Fibroblast of upper back skin (primary cell): ENCODE measurements at regions not wholly inside any gene's neighbourhood (a gene's known extent, or its start where the extent isn't known, plus 50 kb on each side); places are given as distances from the start of the nearest gene placed in this dataset.

Experiments
- DNase-seq: peaks from one replicate; pipeline ENCODE4 v3.0.0-alpha.2; 2013

DNA sequence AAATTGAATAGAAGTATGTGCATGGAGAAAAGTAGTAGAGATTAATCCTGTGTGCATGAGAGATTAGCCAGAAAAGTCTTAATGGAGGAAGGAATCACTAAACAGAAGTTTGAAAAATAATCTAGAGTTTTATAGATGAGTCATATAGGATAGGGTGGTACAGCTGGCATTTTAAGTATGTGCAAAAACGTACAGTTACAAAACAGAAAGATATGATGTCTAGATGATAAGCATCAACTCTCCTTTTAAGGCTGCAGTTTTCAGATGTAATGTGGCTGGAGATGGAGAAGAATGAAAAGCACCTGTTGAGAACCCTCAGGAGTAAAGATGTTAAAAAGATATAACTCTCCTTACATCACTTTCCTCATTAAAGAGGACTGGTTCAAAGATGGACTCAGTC, 271.3 kb downstream of the STK31 start:
- no peak for DNase-seq

DNA sequence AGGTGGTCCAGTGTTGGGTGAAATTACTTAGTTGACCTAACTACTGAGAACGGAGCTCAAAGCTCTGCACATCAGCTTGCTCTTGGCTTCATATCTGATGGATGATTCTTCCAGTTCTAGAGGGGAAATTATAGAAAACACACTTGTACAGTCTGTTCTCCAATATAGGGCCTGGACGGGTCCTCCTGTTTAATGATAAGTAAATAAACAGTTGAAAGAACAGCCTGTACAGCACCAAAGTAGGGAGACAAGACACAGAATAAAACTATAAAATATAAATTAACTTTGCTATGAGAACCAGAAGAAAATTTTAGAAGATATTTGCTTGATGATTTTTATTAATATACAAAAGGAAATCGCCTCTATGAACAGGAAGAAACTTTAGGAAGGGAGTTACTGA, 271.7 kb downstream of the STK31 start:
- DNase-seq: no peak

DNA sequence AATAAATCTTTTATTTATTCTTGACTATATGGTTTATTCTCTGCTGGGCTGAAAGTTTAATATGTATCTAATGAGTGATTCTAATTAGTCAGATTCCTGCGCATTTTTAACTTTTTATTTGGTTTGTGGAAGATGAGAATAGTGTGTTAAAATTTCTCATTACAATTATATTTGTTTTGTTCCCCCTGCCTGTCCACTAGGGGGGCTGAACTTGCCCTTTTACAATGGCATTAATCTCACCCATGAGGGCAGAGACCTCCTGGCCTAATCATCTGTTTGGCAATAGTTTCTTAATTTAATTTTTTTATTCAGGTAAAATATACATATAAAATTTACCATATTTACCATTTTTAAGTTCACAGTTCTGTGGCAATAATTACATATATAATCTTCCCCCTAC, 278.5 kb upstream of the NPY start:
- DNase-seq: no peak

DNA sequence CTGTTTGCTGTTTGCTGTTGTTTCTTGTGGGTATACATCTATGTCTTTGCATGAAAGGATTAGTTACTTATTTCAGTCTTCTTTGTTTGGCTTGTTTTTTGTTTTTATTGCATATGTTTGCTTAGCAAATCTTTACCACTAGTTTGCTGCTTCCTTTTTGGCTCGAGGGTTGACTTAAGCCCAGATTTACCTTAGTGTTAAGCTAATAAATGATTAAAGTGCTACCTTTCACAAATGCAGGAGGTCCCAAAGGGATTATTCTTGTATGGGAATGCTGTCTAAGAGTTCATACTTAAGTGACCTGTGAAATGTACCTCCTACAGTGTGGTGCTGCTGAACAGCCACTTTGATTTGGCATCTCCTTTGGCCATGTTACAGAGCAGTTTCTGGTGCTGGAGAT, 273.5 kb upstream of the NPY start:
- DNase-seq: no peak

DNA sequence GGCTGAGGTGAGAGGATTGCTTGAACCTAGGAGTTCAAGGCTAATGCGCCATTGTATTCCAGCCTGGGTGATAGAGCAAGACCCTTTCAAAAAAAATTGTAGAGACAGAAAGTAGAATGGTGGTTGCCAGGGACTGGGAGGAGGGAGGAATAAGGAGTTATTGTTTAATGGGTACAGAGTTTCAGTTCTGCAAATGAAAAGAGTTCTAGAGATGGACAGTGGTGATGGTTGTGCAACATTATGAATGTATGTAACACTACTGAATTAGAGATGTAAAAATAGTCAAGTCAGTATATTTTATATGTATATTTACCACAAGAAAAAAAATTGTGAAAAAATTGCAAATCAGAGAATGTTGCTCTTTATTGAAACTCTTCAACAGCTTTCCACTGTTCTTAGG, 266.5 kb upstream of the NPY start:
- no peak for DNase-seq

DNA sequence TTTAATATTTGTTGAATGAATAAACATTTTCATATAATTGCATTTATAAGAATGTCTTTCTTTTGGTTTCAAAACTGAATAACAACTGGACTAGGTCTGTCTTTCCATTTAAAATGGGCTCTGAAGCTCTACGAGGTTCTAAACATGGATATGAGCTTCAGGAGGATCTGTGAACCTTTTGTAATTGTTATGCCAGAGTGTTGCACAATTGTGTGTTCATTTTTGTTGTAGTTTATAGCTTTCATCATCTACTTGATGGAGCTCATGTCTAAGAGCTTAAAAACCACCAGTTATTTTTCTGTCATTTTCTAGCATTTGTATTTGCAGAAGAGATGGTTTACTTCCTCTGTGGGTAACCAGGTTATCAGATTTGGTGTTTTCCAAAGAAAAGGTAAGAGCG, 265.7 kb upstream of the NPY start:
- DNase-seq: no peak

DNA sequence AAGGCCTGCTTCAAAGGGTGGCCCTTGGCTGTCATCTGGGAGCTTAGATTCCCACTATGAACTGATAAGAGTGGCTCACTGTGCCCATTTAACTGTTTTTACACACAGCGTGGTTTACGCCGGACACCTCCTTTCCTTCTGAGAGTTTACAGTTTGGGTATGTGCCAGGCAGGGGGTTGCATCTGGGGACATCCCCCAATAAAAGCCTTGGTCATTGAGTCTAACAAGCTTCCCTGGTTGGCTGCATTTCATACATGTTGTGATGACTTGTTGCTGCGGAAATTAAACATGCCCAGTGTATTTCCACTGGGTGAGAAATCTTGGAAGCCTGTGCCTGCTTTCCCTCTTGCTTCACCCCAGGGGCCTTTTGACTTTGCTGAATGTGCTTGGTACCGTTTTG, 264.1 kb upstream of the NPY start:
- DNase-seq: no peak

DNA sequence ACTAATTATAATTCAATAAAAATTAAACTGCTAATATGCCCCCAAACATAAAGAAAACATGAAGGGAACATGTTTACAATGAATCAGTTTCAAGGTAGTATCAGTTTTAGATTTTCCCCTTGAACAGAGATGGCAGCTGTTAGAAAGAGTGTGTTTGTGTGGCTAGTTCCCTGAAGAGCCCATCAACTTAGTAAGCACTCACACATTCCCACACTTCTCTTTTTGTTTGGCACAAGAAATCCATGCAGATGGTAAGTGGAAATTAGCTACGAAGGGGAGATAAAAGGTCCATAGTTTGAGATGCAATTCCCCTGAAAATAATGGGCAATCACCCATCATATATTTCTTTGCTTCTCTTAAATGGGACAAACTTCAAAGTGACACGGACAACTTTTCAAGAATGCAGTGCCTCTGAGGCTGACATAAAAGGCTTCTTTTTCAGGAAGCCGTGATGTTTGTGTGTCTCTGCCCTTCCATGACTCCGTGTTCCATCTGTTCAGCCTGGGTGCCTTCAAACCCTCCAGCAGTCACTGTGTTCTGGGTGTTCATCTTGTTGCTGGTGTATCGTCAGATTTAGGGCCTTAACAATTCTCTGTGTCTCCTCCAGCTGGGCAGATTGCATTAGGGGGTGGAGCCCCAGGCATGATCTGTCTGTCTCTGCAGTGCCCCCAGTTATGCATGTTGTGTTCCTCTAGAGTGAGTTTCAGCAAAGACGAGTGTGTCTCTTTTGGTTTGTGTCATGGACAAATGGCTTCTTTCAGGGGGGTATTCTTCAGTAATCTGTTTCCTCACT, 259.5 kb upstream of the NPY start:
- peak; percentile 8 for DNase-seq

DNA sequence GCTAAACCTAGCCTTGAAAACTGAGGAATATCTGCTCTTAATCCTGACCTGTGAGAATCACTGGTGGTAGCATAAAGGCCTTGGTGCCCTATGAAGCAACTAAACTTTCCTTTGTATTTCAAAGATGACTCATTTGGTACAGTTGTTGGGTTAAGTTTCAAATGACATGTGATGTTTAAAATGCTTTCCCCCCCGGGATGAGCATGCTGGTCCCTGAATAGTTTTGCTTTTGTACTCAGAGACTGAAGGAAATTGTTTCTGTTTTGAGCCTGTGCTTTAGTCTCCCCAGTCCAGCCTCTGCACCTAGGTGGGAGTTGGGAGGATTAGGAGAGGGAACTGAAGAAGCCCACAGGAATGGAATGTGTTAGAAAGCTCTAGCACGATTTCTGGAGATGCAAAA, 258.9 kb upstream of the NPY start:
- peak; percentile 39 for DNase-seq

DNA sequence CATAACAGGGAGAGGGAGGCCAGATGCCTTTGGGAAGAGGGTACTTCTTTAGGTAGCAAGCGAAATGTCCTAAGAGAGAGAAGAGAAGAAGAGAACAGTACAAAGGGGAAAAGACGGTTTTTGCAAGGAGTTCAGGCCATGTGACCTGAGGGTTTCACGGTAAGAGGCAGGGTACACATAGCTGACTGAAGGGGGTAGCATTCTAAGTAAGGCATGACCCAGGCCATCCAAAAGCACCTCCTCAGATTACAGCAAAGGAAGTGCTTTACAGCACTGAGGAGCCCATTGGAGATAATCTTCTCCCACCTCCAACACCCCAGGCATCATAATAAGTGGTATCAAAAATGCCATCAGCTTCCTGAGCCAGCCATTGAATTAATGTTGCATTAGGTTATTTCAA, 258.2 kb upstream of the NPY start:
- DNase-seq: no peak

DNA sequence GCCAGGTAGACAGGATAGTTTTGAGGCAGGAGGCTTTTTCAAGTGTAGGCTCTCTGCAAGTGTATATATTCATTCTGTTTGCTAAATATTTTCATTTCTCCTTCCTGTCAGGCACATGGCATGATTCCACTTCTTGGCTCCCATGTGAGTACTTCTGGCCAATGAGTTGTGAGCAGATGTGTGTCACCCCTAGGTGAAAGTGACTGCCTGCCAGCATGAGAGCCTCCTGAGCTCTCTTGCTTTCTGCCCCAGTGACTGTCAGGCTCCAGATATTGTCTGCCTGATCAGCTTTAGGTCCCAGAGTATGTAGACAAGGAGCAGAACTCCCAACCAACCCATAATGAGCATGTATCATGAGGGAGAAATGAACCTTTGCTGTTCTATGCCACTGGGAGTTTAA, 257.6 kb upstream of the NPY start:
- no peak for DNase-seq

DNA sequence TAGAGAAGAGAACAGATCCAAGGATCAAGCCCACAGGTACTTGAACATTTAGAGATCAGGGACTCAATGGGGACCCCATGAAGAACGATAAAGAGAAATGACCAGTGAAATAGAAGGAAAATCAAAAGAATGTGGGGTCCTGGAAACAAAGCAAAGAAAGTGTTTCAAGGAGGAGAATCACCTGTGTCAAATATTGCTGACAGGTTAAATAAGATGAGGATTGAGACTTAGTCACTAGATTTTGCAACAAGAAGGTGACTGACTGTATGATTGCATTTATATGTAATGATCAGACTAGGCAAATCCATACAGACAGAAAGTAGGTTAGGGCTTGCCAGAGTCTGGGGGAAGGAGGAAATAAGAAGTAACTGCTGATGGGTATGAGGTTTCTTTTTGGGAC, 254.9 kb upstream of the NPY start:
- no peak for DNase-seq

DNA sequence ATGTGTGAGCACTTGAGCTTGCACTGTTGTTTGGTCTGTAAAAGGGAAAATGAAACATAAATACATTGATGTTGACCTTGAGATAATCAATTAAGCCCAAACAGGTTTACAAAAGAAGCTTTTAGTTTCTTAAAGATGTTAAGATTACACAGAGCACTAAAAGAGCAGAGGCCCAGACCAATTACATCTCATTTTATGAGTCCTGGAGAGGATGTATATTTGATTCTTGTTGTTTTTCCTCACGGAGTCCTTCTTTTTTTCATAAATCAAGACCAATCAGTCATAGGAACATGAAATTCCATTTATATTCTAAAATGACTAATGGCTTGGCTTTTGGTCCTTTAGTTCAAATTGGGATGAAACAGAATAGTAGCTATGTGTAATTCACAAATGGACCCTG, 249.7 kb upstream of the NPY start:
- no peak for DNase-seq

DNA sequence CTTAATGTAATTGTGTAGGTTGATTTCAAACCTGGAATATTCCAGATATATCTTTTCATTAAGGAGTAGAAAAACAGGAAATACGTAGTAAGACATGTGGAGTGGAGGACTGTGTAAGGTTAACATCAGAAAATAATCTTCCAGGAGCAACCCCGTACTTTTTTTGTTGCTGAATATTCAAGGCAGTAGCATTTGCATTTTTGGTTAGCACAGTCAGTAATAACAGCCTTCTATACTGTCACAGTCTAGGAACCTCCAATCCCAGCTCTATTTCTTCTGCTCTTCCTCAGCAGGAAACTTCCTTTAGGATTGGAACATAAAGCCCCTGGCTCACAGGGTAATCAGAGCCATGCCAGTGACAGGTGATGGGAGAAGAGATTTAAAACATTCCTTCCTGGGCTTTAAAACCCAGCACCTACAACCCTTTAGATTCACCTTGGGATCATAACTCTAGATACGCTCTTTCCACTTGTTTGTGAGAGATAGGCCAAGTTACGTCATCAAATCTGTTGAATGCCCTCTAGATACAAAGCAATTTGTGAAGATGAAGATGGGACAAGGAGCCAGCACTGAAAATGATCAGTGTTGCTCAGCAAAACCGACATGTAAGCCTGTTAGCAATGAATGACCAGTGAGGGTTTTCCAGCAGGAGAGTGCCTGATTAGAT, 248.5 kb upstream of the NPY start:
- DNase-seq: no peak

DNA sequence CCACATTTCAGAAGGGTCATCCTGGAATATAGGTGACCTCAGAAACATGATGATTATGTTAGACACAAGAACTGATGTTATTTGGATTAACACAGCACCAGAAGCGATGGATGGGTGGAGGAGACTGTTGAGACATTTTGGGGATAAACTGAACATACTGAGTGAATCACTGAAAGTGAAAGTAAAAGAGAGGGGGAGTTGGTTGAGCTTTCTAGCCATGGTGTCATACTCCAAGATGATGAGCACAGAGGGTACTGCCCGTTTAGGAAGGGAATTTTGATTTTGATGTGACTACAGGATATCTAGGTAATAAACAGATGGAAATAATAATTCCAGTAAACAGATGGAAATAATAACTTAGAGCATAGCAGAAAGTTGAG, 248.0 kb upstream of the NPY start:
- DNase-seq: no peak

DNA sequence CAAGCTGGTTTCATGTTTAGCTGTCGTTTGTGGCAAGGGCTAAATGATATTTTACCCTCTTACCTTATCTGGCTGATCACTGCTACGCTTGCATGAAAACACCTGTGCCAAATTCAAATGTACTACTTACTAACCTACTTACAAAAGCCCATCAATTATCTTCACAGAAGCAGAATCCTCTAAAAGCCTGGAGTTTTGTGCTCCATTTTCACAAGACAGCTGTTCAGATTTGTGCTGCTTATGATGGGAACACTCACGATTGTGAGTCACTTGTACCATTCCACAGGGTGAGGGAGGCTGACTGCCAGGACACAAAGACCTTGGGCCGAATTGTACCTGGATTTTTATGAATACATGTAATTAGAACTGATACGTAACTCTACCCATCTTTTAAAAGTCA, 245.0 kb upstream of the NPY start:
- DNase-seq: no peak

DNA sequence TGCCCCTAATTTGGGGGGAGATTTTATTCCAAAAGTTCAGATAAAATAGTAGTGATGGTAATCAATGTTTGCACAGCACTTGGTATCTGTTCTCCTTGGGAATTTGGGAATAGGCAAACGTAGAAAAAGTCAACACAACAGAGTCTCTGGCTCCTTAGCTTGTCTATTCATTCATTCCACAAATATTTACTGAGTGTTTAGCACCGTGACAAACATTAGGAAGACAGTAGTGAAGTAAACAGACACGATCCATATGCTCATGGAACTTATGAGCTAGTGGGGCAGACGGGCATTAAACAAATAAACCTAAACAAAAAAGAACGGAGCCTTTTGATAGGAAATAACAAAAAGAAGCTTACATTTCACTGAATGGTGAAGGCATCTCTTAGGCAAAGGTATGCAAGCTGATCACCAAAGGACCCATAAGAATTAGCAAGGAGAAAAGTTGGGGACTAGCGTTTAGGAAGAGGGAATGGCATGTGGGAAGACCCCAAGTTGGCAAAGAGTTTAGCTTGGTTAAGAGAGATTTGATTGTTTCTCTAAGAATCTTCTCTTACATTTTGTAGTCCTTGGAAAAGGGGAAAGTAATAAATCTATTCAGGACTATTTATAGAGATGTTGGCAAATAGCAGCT, 243.9 kb upstream of the NPY start:
- DNase-seq: no peak

DNA sequence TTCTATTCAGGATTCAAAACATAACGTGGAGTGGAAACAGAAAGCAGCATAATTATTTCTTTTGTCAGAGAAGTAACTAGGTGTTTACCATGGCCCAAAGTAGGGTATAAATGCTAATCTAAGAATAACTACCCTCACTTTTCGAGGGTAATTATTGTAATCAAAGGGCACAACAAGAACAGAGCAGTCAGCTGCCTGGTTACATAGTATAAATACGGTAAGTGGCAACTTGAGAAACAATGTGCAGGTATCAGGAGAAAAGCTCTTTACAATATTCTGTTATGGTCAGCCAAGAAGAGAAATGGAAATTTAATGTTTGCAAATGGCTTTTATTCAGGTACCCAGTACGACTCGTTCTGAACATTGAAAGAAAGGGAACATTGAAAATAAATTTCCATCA, 242.0 kb upstream of the NPY start:
- no peak for DNase-seq

DNA sequence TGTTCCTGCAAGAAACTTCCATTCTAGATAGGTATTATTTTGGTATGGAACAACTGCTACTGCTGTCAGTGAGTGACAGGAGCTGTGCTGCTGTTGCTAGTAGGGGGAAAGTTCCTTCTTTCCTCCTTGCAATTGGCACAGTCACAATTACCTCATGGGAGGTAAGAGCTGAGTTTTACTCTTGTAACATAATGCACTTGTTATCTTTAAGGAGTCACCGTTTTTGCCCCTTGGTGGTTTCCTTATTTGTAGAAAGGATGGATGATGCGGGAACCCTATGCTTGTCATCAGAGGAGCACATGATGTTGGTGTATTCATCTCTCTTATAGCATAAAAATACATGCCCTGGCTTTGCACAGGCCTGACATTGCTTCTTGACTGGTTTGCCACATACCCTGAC, 234.7 kb upstream of the NPY start:
- DNase-seq: no peak

DNA sequence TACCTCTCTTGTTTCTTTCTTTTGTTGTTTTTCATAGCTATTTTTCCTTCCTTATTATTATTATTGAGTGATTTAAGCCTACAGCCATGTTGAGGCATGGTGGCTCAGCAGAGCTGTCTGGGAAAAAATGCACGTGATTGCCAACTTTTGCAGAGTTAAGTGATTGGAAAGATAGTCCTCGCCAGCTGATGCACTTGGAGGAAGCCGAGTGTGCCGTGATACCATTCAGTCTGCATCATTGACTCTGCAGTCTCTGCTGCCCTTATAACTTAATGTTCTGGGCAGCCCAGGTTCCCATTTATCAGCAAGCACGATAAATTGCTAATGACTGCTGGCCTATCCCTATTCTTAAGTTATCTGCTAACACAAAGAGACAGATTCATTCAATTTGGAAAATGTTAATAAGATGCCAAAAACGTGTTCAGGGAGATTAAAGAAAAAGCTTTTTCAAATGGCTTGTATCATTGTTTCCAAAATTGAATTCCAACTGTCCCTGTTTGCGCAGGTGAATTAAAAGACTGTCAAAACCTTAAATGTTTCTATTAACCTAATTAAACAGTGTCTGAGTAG, 232.9 kb upstream of the NPY start:
- no peak for DNase-seq

DNA sequence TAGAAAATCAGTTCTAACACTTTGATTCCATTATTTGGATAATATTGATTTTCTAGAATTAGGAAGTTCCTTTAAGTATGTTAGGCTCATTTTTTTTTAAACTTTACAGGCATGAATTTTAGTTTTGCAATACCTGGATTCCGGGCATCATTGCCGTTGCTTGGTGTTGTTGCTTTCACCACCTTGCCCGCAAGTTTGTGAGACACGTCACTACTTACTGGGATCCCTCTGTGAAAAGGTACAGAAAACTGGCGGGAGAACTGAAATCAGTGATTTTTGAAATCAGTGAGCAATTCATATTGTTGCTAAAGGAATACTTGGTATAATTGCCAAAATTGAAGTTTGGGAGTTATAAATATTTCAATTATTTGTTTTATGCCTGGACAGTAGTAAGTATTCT, 232.3 kb upstream of the NPY start:
- no peak for DNase-seq

DNA sequence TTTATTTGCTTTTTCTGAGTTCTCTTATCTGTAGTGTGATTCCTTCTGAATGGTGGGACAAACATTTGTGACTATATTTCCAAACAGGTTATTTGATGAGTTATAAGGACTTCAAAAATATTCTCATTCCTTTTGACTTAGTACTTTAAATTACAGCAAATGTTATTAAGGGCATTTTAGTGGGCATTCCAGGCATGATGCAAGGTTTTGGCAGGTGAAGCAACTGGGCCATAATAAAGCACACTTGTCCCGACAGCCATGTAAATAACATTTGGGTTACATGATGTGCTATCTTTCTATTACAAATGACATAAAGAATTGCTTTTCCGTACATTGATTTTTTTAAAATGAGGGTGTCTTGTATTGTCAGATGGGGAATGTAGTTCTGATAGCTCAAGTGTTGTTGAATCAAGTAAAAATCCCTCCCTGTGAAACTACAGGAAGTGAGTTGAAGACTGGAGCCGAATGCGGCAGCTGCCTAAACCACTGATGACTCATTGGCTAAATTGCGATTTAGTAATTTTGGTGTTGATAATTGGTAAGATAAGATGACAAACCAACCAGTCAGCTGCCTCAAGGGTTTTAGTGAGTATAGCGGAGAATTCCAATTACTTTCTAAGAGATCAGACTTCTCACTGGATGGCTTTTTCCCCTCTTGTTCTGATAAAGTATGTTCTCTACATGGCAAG, 231.3 kb upstream of the NPY start:
- peak; percentile 80 for DNase-seq

DNA sequence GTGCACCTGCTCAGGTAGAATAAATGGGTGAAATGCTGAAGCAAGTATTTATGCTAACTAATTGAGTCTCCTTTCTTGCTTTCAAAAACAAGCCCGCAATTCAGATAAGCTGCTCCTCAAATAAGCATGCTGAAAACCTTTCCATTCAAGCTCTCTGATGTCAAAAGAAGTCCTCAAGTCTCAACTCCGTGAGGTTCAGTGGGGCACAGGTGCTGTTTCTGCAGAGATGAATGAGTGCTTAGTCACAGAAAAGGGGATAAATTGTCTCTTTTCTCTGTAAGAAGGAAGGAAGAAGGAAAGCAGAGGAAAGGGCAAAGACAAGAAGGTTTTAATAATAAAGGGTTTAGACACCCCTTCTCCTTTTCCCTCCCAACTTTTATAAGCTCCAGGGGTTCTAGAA, 229.8 kb upstream of the NPY start:
- no peak for DNase-seq

DNA sequence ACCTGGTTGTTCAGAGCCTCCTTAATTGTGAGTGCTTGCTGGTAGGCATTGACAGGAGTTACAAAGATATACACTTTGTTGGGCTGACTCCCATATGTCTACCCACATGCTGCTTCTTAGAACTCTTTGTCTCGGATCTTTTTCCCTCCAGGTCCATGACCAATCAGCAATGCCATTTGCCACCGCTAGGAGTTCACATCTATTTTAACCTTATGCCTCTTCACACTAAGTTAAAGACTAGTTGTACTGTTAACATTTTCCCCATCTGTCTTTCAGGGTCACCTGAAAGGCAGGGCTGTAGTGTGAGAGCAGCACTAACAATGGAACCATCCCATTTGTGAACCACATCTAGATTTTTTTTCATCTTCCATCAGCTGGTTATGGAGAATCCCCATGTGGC, 226.7 kb upstream of the NPY start:
- DNase-seq: no peak
